IMR-90 (cell line): ENCODE measurements at regions not wholly inside any gene's neighbourhood (a gene's known extent, or its start where the extent isn't known, plus 50 kb on each side); places are given as distances from the start of the nearest gene placed in this dataset.
A peak's percentile ranks its signal among the peaks of the same experiment; 100 is the strongest.

Source experiments
- ATAC-seq: fragments of 200-7000 bp; cut with Tn5 transposase; 2 replicates; pipeline ENCODE4 v1.9.1; 2020; ENCODE audit warnings: low read depth, mild to moderate bottlenecking, moderate library complexity
- BruUV-seq: library from RNA; stranded (reverse); fragments of 400-500 nt; replicated peaks from 2 replicates; lab custom pipeline; 2021; lab: Mats Ljungman, UMichigan
- CTCF ChIA-PET: fragments of 300-600 bp; formaldehyde crosslinking; extraction: SDS; loops from one replicate; lab custom pipeline; 2021; ENCODE audit warnings: antibody characterized with exemption; lab: Yijun Ruan, JAX
- POLR2A ChIA-PET: fragments of 300-600 bp; sonication (Branson Sonifier 250); formaldehyde crosslinking; loops from one replicate; lab custom pipeline; 2022; ENCODE audit warnings: antibody characterized with exemption; ENCODE audit not compliant: unreplicated experiment; lab: Charles Lee
- DNase-seq: peaks from one replicate; pipeline ENCODE4 v3.0.0; 2013
- H2AFZ ChIP-seq: replicated peaks from 2 replicates; pipeline ENCODE3; 2013; ENCODE audit warnings: low read length, mild to moderate bottlenecking; ENCODE audit not compliant: poor library complexity
- H2AK5ac ChIP-seq: 2 replicates; pipeline ENCODE4 v1.6.1; 2013; ENCODE audit warnings: low read depth, low read length, inconsistent platforms
- H2AK9ac ChIP-seq: replicated peaks from 2 replicates; pipeline ENCODE3; 2013; ENCODE audit warnings: mild to moderate bottlenecking, low read depth, low read length, moderate library complexity; ENCODE audit not compliant: poor library complexity
- H2BK120ac ChIP-seq: 2 replicates; pipeline ENCODE4 v1.6.1; 2013; ENCODE audit warnings: low read depth, low read length, inconsistent platforms
- H2BK15ac ChIP-seq: 3 replicates; pipeline ENCODE4 v1.6.1; 2013; ENCODE audit warnings: low read depth, low read length, inconsistent platforms
- H2BK20ac ChIP-seq: 2 replicates; pipeline ENCODE4 v1.6.1; 2013; ENCODE audit warnings: low read depth, mild to moderate bottlenecking, inconsistent platforms, low read length, moderate library complexity
- H2BK5ac ChIP-seq: 2 replicates; pipeline ENCODE4 v1.6.1; 2013; ENCODE audit warnings: mild to moderate bottlenecking, low read depth, low read length, inconsistent platforms; ENCODE audit not compliant: poor library complexity, severe bottlenecking
- H3K14ac ChIP-seq: replicated peaks from 2 replicates; pipeline ENCODE4 v1.6.1; 2013; ENCODE audit warnings: low read depth, low read length, inconsistent platforms
- H3K18ac ChIP-seq: 2 replicates; pipeline ENCODE4 v1.6.1; 2013; ENCODE audit warnings: low read depth, low read length, control low read depth
- H3K23ac ChIP-seq: 2 replicates; pipeline ENCODE4 v1.6.1; 2013; ENCODE audit warnings: low read depth, low read length, inconsistent platforms
- H3K27ac ChIP-seq: 2 replicates; pipeline ENCODE4 v1.5.1; 2013; ENCODE audit warnings: mild to moderate bottlenecking, control low read depth, low read length; ENCODE audit not compliant: insufficient read depth
- H3K27me3 ChIP-seq: 2 replicates; pipeline ENCODE4 v1.6.1; 2013; ENCODE audit warnings: low read length; ENCODE audit not compliant: control insufficient read depth, insufficient read depth
- H3K36me3 ChIP-seq: 2 replicates; pipeline ENCODE4 v1.6.1; 2013; ENCODE audit warnings: low read length, mixed read lengths; ENCODE audit not compliant: control insufficient read depth, insufficient read depth
- H3K4ac ChIP-seq: 2 replicates; pipeline ENCODE4 v1.6.1; 2013; ENCODE audit warnings: low read depth, low read length, inconsistent platforms
- H3K4me1 ChIP-seq: 2 replicates; pipeline ENCODE4 v1.6.1; 2013; ENCODE audit warnings: low read length, mixed read lengths; ENCODE audit not compliant: control insufficient read depth, insufficient read depth
- H3K4me2 ChIP-seq: 2 replicates; pipeline ENCODE4 v1.6.1; 2013; ENCODE audit warnings: low read depth, mild to moderate bottlenecking, control low read depth, low read length, moderate library complexity
- H3K4me3 ChIP-seq: 2 replicates; pipeline ENCODE4 v1.5.1; 2013; ENCODE audit warnings: low read depth, mild to moderate bottlenecking, control low read depth, low read length, moderate library complexity; ENCODE audit not compliant: insufficient read depth
- H3K56ac ChIP-seq: 2 replicates; pipeline ENCODE4 v1.6.1; 2013; ENCODE audit warnings: low read length, inconsistent platforms; ENCODE audit not compliant: insufficient read depth; ENCODE audit errors: extremely low read depth
- H3K79me1 ChIP-seq, 2 experiments: 2 replicates each; pipeline ENCODE4 v1.6.1; 2013; ENCODE audit warnings: low read length in 2 of 2, inconsistent platforms in 1 of 2, low read depth in 1 of 2
- H3K9ac ChIP-seq: 2 replicates; pipeline ENCODE4 v1.6.1; 2013; ENCODE audit warnings: low read depth, low read length, control low read depth
- H3K9me1 ChIP-seq: 2 replicates; pipeline ENCODE4 v1.6.1; 2013; ENCODE audit warnings: low read length, inconsistent platforms; ENCODE audit not compliant: insufficient read depth
- H3K9me3 ChIP-seq: 2 replicates; pipeline ENCODE4 v1.6.1; 2013; ENCODE audit warnings: low read length; ENCODE audit not compliant: control insufficient read depth, insufficient read depth
- H4K20me1 ChIP-seq: 2 replicates; pipeline ENCODE4 v1.6.1; 2013; ENCODE audit warnings: low read length, inconsistent platforms; ENCODE audit not compliant: insufficient read depth
- H4K5ac ChIP-seq: 2 replicates; pipeline ENCODE4 v1.6.1; 2013; ENCODE audit warnings: mild to moderate bottlenecking, low read depth, low read length, control low read depth
- H4K8ac ChIP-seq, 2 experiments: 2 replicates each; pipeline ENCODE4 v1.6.1; 2013; ENCODE audit warnings: low read depth in 2 of 2, low read length in 2 of 2, control low read depth in 1 of 2, inconsistent platforms in 1 of 2
- H4K91ac ChIP-seq: 2 replicates; pipeline ENCODE4 v1.6.1; 2013; ENCODE audit warnings: low read depth, low read length, inconsistent platforms; ENCODE audit not compliant: insufficient read depth
- CHD1 ChIP-seq: IDR thresholded peaks from 2 replicates; pipeline ENCODE4 v1.6.1; 2012; ENCODE audit warnings: low read depth, low read length, improper control_type of control experiment
- POLR2A ChIP-seq: IDR thresholded peaks from 2 replicates; pipeline ENCODE4 v1.6.1; 2012; ENCODE audit warnings: mild to moderate bottlenecking, low read depth, low read length
- SMC3 ChIP-seq: fragments of 150-350 bp; IDR thresholded peaks from 2 replicates; pipeline ENCODE4 v1.6.1; 2016; ENCODE audit warnings: low read depth, mild to moderate bottlenecking, antibody characterized with exemption, low read length, moderate library complexity
- WGBS, 2 experiments: methylation state at CpG; one replicate each; pipeline versions ENCODE4 v1.1.5 to v1.1.7; 2013; ENCODE audit warnings: missing lambda C conversion rate in 2 of 2; ENCODE audit not compliant: insufficient read length in 1 of 2; ENCODE audit errors: extremely low coverage in 2 of 2; 5-methylcytosine and 5-hydroxymethylcytosine counted together
- dilution Hi-C: fragments of 300-500 bp; cut with HindIII; formaldehyde crosslinking; loops from one replicate; pipeline ENCODE4 v1.14.3; 2018; ENCODE audit warnings: low sequenced_read_pairs; ENCODE audit not compliant: unreplicated experiment
- in situ Hi-C: fragments of 300-500 bp; cut with MboI; formaldehyde crosslinking; loops from 3 replicates; pipeline ENCODE4 v1.14.3; 2019; ENCODE audit warnings: low sequenced_read_pairs, inconsistent platforms, mixed read lengths
- intact Hi-C: fragments of 100-400 bp; cut with micrococcal nuclease; formaldehyde crosslinking; loops from 2 replicates; pipeline ENCODE4 v1.10.0; 2022
- TF ChIP-seq, protein P1 (sequence below): fragments of 150-350 bp; IDR thresholded peaks from 2 replicates; pipeline ENCODE4 v1.6.1; 2016; ENCODE audit warnings: low read depth, mild to moderate bottlenecking, low read length, moderate library complexity, borderline replicate concordance
- TF ChIP-seq, protein P2 (sequence below): conservative IDR thresholded peaks from 2 replicates; pipeline ENCODE4 v1.5.1; 2012; ENCODE audit warnings: mild to moderate bottlenecking, low read depth, low read length, improper control_type of control experiment

DNA sequence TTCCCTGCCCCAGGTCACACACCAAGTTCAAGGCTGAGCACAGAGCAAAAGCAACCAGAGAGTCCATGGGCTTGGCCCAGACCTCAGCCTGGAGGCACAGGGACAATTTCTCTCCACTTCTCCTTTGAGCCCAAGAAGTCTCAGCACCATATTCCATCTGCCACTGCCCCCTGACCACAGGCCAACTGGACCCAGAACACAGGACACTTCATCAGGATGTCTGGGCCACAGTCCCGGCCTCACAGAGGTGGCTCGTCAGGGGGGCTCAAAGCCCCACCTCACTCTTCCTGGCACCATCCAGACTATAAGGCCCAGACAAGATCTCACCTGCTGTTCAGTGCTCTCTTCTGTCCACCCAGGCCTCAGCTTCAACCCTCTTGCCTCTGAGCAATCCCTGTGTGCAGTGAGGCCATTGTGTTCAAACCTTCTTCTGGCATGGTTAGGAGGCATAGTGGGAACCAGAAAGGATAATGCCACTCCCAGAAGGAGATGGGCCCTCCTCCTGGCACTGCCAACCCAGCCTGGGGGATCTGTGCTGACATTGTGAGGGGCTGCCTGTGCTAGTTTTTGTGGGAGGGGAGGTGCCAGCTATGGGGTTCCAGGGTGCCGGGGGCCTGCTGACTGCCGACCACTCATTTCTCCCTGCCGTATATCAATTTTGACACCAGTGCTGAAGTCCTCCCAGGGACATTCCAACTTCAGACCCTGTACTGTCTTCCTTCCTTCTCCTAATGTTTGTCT, 49.7 kb upstream of the ANTXRL start:
- dilution Hi-C loops: no loop called here
- CTCF ChIA-PET: no interaction called here

More for the DNA sequence above, 49.7 kb upstream of the ANTXRL start:
- peak overlapping the region; percentile 27; the same call in 1 of the 3 replicates for H2BK15ac ChIP-seq
- H3K27ac ChIP-seq: no peak overlapping the region
- no peak overlapping the region for H3K4me2 ChIP-seq
- peak overlapping the region; percentile 2 for H2BK5ac ChIP-seq
- no peak overlapping the region; the same call in 1 of the 2 replicates for H4K5ac ChIP-seq
- 0 out of 2 replicates have a peak overlapping the region, but pooled peaks have one; percentile 19 for H3K14ac ChIP-seq
- H3K23ac ChIP-seq: no peak overlapping the region
- H3K9me3 ChIP-seq: no peaks in the 10 kb centered on the region
- WGBS, 2 experiments: 70% methylated on average over 2 of the region's 5 CpGs; no CpG with 5 or more reads in 1 of the 2 experiments
- H2AK9ac ChIP-seq: no peak overlapping the region
- H3K36me3 ChIP-seq: no peaks in the 10 kb centered on the region
- TF ChIP-seq SMC3 (no peak), CHD1 (no peak), POLR2A (no peak)
- TF ChIP-seq, protein P1, sequence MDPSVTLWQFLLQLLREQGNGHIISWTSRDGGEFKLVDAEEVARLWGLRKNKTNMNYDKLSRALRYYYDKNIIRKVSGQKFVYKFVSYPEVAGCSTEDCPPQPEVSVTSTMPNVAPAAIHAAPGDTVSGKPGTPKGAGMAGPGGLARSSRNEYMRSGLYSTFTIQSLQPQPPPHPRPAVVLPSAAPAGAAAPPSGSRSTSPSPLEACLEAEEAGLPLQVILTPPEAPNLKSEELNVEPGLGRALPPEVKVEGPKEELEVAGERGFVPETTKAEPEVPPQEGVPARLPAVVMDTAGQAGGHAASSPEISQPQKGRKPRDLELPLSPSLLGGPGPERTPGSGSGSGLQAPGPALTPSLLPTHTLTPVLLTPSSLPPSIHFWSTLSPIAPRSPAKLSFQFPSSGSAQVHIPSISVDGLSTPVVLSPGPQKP: no peak
- TF ChIP-seq, protein P2, sequence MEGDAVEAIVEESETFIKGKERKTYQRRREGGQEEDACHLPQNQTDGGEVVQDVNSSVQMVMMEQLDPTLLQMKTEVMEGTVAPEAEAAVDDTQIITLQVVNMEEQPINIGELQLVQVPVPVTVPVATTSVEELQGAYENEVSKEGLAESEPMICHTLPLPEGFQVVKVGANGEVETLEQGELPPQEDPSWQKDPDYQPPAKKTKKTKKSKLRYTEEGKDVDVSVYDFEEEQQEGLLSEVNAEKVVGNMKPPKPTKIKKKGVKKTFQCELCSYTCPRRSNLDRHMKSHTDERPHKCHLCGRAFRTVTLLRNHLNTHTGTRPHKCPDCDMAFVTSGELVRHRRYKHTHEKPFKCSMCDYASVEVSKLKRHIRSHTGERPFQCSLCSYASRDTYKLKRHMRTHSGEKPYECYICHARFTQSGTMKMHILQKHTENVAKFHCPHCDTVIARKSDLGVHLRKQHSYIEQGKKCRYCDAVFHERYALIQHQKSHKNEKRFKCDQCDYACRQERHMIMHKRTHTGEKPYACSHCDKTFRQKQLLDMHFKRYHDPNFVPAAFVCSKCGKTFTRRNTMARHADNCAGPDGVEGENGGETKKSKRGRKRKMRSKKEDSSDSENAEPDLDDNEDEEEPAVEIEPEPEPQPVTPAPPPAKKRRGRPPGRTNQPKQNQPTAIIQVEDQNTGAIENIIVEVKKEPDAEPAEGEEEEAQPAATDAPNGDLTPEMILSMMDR: no peak
- H2BK120ac ChIP-seq: peak overlapping the region; percentile 84
- H3K9me1 ChIP-seq: peaks cover 8% of the 10 kb centered on the region; the same call in 1 of the 2 replicates
- ATAC-seq: no peak
- peaks cover 11% of the 10 kb centered on the region for H3K4me1 ChIP-seq
- intact Hi-C loops: loop anchor here (5.0 kb wide), 1 partner anchor 80 kb away; no protein-coding TSS in a partner anchor
- no peak overlapping the region for H3K9ac ChIP-seq
- peak overlapping the region; percentile 82 for H2BK20ac ChIP-seq
- H4K91ac ChIP-seq: peak overlapping the region; percentile 93
- no peak overlapping the region for H2AFZ ChIP-seq
- no TSS peak for BruUV-seq
- no peak for DNase-seq
- peak overlapping the region; percentile 55 for H2AK5ac ChIP-seq
- in situ Hi-C loops: no loop called here
- no peaks in the 10 kb centered on the region for H3K79me1 ChIP-seq
- H4K8ac ChIP-seq: peak overlapping the region in 1 of 2 experiments; percentile 50; a peak in 1 of 4 replicates
- H4K20me1 ChIP-seq: no peaks in the 10 kb centered on the region
- H3K4me3 ChIP-seq: no peak overlapping the region
- no peak overlapping the region for H3K56ac ChIP-seq
- peak overlapping the region; percentile 36; the same call in 1 of the 2 replicates for H3K4ac ChIP-seq
- H3K27me3 ChIP-seq: no peaks in the 10 kb centered on the region; the same call in 1 of the 2 replicates
- 0 out of 2 replicates have a peak overlapping the region, but pooled peaks have one; percentile 26 for H3K18ac ChIP-seq
- POLR2A ChIA-PET: no interaction called here
